ENCODE measurements at regions not wholly inside any gene's neighbourhood (a gene's known extent, or its start where the extent isn't known, plus 50 kb on each side); places are given as distances from the start of the nearest gene placed in this dataset.

GRCh38 chr4:26199596-26199995, 121.2 kb upstream of the RBPJ start:
- no peak for TF ChIP-seq CTCF (IDR thresholded peaks at IDR 0.05; ENCODE audit: low read depth, low read length)

GRCh38 chr4:26201120-26201519, 119.7 kb upstream of the RBPJ start:
- DNase-seq (ENCODE audit: extremely low read depth, low read depth) = peak; percentile 51
- TF ChIP-seq CTCF (IDR thresholded peaks at IDR 0.05; ENCODE audit: low read depth, low read length) = no peak

More at GRCh38 chr4:26199596-26199995, 121.2 kb upstream of the RBPJ start:
- DNase-seq (ENCODE audit: extremely low read depth, low read depth) = no peak

GRCh38 chr4:26204249-26204825, 116.5 kb upstream of the RBPJ start:
- no peak for DNase-seq (ENCODE audit: extremely low read depth, low read depth)
- TF ChIP-seq CTCF (IDR thresholded peaks at IDR 0.05; ENCODE audit: low read depth, low read length) = no peak

- no peak for DNase-seq (ENCODE audit: extremely low read depth, low read depth)
- TF ChIP-seq CTCF (IDR thresholded peaks at IDR 0.05; ENCODE audit: low read depth, low read length) = no peak
These were observed 115.9 kb upstream of the RBPJ start for GRCh38 chr4:26204911-26205370.

- no peak for TF ChIP-seq CTCF (IDR thresholded peaks at IDR 0.05; ENCODE audit: low read depth, low read length)
- peak; percentile 44 for DNase-seq (ENCODE audit: extremely low read depth, low read depth)
These were observed 114.5 kb upstream of the RBPJ start for GRCh38 chr4:26206339-26206738.

GRCh38 chr4:26206999-26207398, 113.8 kb upstream of the RBPJ start:
- TF ChIP-seq CTCF (IDR thresholded peaks at IDR 0.05; ENCODE audit: low read depth, low read length) = no peak
- DNase-seq (ENCODE audit: extremely low read depth, low read depth) = no peak

GRCh38 chr4:26207631-26208030, 113.2 kb upstream of the RBPJ start:
- DNase-seq (ENCODE audit: extremely low read depth, low read depth) = no peak
- no peak for TF ChIP-seq CTCF (IDR thresholded peaks at IDR 0.05; ENCODE audit: low read depth, low read length)
